ENCODE measurements at regions not wholly inside any gene's neighbourhood (a gene's known extent, or its start where the extent isn't known, plus 50 kb on each side); places are given as distances from the start of the nearest gene placed in this dataset.

DNA sequence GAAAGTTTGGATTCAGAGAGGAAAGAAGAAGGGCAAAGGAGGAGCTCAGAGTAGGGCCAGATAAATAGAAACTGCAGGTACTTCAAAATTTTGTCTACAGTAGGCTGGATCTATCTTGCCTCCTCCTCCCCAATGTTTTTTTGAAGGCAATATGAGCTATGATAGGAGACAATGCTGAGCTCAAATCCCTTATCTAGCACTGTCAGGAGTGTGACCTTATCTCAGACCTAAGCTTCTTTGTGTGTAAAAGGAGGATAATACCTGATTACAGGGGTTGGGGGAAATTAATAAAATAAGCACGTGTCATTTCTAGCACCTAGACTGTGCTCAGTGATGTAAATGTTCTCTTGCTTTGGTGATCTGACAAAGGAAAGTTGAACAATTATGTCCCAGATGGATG is 137.8 kb upstream of the CD180 start:
- DNase-seq (ENCODE audit: low read depth) = no peak

DNA sequence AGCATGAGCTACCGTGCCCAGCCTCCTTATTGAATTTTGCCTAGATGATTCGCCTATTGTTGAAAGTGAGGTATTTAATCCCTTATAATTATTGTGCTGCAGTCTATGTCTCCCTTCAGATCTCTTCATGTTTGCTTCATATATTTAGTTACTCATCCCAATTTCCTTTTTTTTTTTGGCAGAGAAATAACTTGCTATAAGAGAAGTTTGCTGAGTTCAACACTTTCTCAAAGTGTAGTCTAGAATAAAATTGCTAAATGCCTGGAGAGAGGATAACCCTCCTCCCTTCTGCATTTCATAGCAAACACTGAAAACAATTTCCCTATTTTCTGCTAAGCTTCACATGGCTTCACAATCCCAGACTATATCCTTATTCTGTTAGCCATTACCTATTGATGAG is 136.6 kb upstream of the CD180 start:
- DNase-seq (ENCODE audit: low read depth) = no peak

DNA sequence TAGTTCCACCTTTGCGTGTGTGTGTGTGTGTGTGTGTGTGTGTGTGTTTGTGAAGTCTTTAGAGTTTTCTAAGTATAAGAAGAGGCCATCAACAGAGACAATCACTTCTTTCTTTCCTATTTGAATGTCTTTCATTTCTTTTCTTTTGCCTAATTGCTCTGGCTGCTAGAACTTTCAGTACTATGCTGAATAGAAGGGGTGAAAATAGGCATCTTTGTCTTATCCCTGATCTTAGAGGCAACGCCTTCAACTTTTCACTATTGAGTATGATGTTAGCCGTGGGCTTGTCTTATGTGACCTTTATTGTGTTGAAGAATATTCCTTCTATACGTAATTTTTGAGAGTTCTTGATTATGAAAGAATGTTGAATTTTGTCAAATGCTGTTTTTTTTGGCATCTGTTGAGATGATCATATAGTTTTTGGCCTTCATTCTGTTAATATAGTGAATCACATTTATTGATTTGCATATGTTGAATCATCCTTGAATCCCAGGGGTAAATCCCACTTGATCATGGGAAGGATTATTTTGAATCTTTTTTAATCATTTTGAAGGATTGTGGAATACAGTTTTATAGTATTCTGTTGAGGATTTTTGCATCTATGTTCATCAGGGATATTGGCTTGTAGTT is 134.8 kb upstream of the CD180 start:
- no peak for DNase-seq (ENCODE audit: low read depth)

- DNase-seq (ENCODE audit: low read depth) = peak; percentile 27
These were observed 123.5 kb upstream of the CD180 start for GRCh38 chr5:67319935-67320725.

GRCh38 chr5:67318746-67319145 is 122.1 kb upstream of the CD180 start:
- no peak for DNase-seq (ENCODE audit: low read depth)

DNA sequence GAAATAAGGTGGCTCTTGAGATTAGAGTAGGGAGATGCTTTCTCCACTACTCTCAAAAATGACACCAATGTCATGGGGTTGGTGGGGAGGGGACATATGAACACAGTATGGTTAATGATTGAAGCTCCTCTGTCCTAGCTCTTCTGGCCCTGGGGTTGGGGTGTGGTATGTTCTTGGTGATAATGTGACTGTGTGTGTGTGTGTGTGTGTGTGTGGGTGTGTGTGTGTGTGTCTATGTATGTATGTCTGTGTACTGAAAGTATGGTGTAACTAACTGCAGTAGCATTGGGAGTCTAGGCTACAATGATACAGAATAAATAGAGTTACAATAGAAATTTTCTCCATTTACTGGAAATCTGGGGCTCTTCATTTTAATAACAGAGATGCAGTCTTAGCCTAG is 121.0 kb upstream of the CD180 start:
- DNase-seq (ENCODE audit: low read depth) = no peak

DNA sequence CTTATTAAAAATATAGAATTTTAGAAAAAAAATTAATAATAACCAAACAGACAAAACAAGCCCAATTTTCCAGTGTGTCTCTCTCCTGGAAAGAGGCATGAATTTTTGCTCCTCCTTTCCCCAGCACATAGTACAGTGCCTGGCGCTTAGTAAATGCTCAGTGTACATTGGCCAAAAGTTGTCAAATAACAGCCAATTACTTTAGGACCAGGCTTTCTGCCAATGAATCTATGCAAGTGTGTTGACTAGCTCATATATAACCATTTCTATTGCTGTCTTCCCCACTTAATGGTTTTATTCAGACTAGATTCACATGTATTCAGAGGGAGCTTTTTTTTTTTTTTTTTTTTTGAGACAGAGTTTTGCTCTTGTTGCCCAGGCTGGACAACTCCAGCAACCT is 120.1 kb upstream of the CD180 start:
- no peak for DNase-seq (ENCODE audit: low read depth)

- no peak for DNase-seq (ENCODE audit: low read depth)
These were observed 118.7 kb upstream of the CD180 start for GRCh38 chr5:67315082-67315989.

DNA sequence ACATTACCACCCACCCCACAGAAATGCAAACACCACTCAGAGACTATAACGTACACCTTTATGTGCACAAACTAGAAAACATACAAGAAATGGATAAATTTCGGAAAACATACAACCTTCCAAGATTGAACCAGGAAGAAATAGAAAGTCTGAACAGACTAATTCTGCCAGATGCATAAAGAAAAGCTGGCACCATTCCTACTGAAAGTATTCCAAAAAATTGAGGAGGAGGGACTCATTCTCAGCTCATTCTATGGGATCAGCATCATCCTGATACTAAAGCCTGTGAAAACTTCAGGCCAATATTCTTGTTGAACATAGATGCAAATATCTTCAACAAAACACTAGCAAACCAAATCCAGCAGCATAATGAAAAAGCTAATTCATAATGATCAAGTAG is 115.1 kb upstream of the CD180 start:
- DNase-seq (ENCODE audit: low read depth) = no peak

- DNase-seq (ENCODE audit: low read depth) = no peak
These were observed 114.6 kb upstream of the CD180 start for GRCh38 chr5:67311208-67311607.

DNA sequence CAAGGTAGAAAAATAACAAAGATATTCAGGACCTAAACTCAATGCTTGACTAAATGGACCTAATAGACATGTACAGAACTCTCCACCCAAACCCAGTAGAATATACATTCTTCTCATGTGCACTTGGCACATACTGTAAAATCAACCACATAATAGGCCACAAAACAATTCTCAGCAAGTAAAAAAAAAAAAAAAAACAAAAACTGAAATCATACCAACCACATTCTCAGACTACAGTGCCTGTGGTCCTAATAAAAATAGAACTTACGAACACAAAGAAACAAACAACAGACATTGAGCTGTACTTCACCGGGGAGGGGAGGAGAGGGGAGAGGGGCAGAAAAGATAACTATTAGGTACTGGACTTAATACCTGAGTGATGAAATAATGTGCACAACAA is 114.1 kb upstream of the CD180 start:
- no peak for DNase-seq (ENCODE audit: low read depth)

DNA sequence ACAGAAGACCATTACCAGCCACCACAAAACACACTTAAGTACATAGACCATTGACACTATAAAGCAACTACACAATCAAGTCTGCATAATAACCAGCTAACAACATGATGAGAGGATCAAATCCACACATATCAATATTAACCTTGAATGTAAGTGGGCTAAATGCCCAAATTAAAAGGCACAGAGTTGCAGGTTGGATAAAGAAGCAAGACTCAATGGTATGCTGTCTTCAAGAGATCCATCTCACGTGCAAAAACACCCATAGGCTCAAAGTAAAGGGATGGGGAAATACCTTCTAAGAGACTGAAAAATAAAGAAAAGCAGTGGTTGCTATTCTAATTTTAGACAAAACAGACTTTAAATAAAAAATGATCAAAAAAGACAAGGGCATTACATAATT is 113.6 kb upstream of the CD180 start:
- no peak for DNase-seq (ENCODE audit: low read depth)

GRCh38 chr5:67308988-67309688 is 112.5 kb upstream of the CD180 start:
- no peak for DNase-seq (ENCODE audit: low read depth)

GRCh38 chr5:67306965-67307607 is 110.5 kb upstream of the CD180 start:
- DNase-seq (ENCODE audit: low read depth) = no peak

GRCh38 chr5:67305913-67306710 is 109.5 kb upstream of the CD180 start:
- DNase-seq (ENCODE audit: low read depth) = no peak

DNA sequence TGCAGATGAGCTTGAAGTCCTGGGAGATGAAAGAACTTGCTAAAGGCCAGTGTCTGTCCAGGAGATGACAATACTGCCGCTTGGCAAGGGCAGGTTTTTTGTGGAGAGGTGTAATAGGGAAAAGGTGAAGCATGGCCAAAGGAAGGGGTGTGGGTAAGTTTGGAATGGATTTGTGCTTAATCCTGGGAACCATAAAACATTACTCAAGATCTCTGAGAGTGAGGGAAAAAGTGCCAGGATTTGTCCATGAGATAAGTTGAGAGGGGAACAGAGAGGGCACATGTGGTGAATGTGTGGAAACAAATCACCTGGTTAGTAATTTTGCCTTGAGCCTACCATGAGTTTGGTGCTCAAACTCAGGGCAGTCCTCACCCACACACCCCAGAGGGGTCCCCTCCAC is 108.8 kb upstream of the CD180 start:
- no peak for DNase-seq (ENCODE audit: low read depth)

DNA sequence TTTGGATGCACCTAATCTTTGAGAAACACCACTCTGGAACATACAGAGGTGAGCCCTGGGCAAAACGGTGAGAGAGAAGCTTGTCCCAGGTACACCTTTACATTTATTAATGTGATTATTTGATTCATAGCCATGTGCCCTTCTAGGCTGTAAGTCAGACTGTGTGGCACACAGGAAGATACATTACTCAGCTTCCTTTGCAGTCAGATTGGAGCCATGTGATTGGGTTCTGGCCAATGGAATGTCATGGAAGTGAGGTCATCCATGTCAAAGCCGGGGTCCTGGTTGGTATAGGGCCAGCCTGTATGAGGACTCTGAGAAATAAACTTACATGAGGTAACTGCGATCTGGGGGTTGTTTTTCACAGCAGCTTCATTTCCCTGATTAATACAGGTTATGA is 106.8 kb upstream of the CD180 start:
- no peak for DNase-seq (ENCODE audit: low read depth)

GRCh38 chr5:67301285-67301903 is 104.8 kb upstream of the CD180 start:
- DNase-seq (ENCODE audit: low read depth) = peak; percentile 62

- DNase-seq (ENCODE audit: low read depth) = no peak
These were observed 103.7 kb upstream of the CD180 start for GRCh38 chr5:67300326-67300725.

GRCh38 chr5:67299231-67299735 is 102.7 kb upstream of the CD180 start:
- no peak for DNase-seq (ENCODE audit: low read depth)
